ENCODE measurements at regions not wholly inside any gene's neighbourhood (a gene's known extent, or its start where the extent isn't known, plus 50 kb on each side); places are given as distances from the start of the nearest gene placed in this dataset.

- TF ChIP-seq CTCF (CRISPR knock-in tag; IDR thresholded peaks at IDR 0.05) (peak; percentile 17; the same call in 1 of the 2 replicates), DDIT3 (CRISPR knock-in tag; IDR thresholded peaks at IDR 0.05) (no peak), ZNF891 (CRISPR knock-in tag; IDR thresholded peaks at IDR 0.05) (no peak), HES4 (CRISPR knock-in tag; IDR thresholded peaks at IDR 0.05; ENCODE audit: borderline replicate concordance) (peak; percentile 56; the same call in 1 of the 2 replicates), ZXDC (CRISPR knock-in tag; IDR thresholded peaks at IDR 0.05) (no peak), ZNF407 (CRISPR knock-in tag; IDR thresholded peaks at IDR 0.05; ENCODE audit: not compliant biosample characterization) (peak; percentile 47), EHMT2 (IDR thresholded peaks at IDR 0.05; ENCODE audit: borderline replicate concordance, low read depth, low read length) (0 out of 2 replicates have a peak, but pooled peaks have one; percentile 10), ZNF513 (CRISPR knock-in tag; conservative IDR thresholded peaks at IDR 0.05) (0 out of 2 replicates have a peak, but pooled peaks have one; percentile 10), ZSCAN25 (CRISPR knock-in tag; IDR thresholded peaks at IDR 0.05) (peak; percentile 31; the same call in 1 of the 2 replicates), GZF1 (CRISPR knock-in tag; IDR thresholded peaks at IDR 0.05) (peak; percentile 65; the same call in 1 of the 2 replicates), LCORL (IDR thresholded peaks at IDR 0.05) (no peak), LCORL (CRISPR knock-in tag; IDR thresholded peaks at IDR 0.05) (0 out of 2 replicates have a peak, but pooled peaks have one; percentile 13), ZNF598 (CRISPR knock-in tag; IDR thresholded peaks at IDR 0.05; ENCODE audit: borderline replicate concordance) (peak; percentile 63; the same call in 1 of the 2 replicates)
Measured at GRCh38 chr14:37712976-37713431, 117.6 kb downstream of the TTC6 start (continued).
